ENCODE measurements at regions not wholly inside any gene's neighbourhood (a gene's known extent, or its start where the extent isn't known, plus 50 kb on each side); places are given as distances from the start of the nearest gene placed in this dataset.
"Not testable (repeated sequence)": the region's sequence is repeated elsewhere in the genome, so short reads cannot be mapped to it uniquely, and the experiment has no call there.

- DNase-seq; in situ Hi-C loops (cut with HindIII; ENCODE audit: low pct_ligation_motif_present, low pct_unique_long_range_greater_than_20kb, low sequenced_read_pairs): not testable (repeated sequence)
These were observed 76.7 kb upstream of the ZNF195 start for GRCh38 chr11:3455666-3456065.

GRCh38 chr11:3454844-3455243 is 75.9 kb upstream of the ZNF195 start:
- peak; percentile 34 for DNase-seq
- in situ Hi-C loops (cut with HindIII; ENCODE audit: low pct_ligation_motif_present, low pct_unique_long_range_greater_than_20kb, low sequenced_read_pairs), result not testable (repeated sequence)

GRCh38 chr11:3453596-3454256 is 74.8 kb upstream of the ZNF195 start:
- DNase-seq; in situ Hi-C loops (cut with HindIII; ENCODE audit: low pct_ligation_motif_present, low pct_unique_long_range_greater_than_20kb, low sequenced_read_pairs): not testable (repeated sequence)

GRCh38 chr11:3450822-3451221 is 71.9 kb upstream of the ZNF195 start:
- DNase-seq; in situ Hi-C loops (cut with HindIII; ENCODE audit: low pct_ligation_motif_present, low pct_unique_long_range_greater_than_20kb, low sequenced_read_pairs): not testable (repeated sequence)

- DNase-seq; in situ Hi-C loops (cut with HindIII; ENCODE audit: low pct_ligation_motif_present, low pct_unique_long_range_greater_than_20kb, low sequenced_read_pairs): not testable (repeated sequence)
These were observed 66.6 kb upstream of the ZNF195 start for GRCh38 chr11:3445535-3445934.

GRCh38 chr11:3444420-3444744 is 65.4 kb upstream of the ZNF195 start:
- in situ Hi-C loops (cut with HindIII; ENCODE audit: low pct_ligation_motif_present, low pct_unique_long_range_greater_than_20kb, low sequenced_read_pairs); DNase-seq: not testable (repeated sequence)

- DNase-seq; in situ Hi-C loops (cut with HindIII; ENCODE audit: low pct_ligation_motif_present, low pct_unique_long_range_greater_than_20kb, low sequenced_read_pairs): not testable (repeated sequence)
These were observed 64.9 kb upstream of the ZNF195 start for GRCh38 chr11:3443700-3444419.

GRCh38 chr11:3437441-3437840 is 58.5 kb upstream of the ZNF195 start:
- in situ Hi-C loops (cut with HindIII; ENCODE audit: low pct_ligation_motif_present, low pct_unique_long_range_greater_than_20kb, low sequenced_read_pairs), result not testable (repeated sequence)

GRCh38 chr11:3434976-3435375 is 56.0 kb upstream of the ZNF195 start:
- in situ Hi-C loops (cut with HindIII; ENCODE audit: low pct_ligation_motif_present, low pct_unique_long_range_greater_than_20kb, low sequenced_read_pairs), result no loop called here
- no peak for DNase-seq

More at GRCh38 chr11:3437441-3437840, 58.5 kb upstream of the ZNF195 start:
- not testable (repeated sequence) for DNase-seq

- DNase-seq; in situ Hi-C loops (cut with HindIII; ENCODE audit: low pct_ligation_motif_present, low pct_unique_long_range_greater_than_20kb, low sequenced_read_pairs): not testable (repeated sequence)
These were observed 50.2 kb upstream of the ZNF195 start for GRCh38 chr11:3429191-3429590.
